ENCODE measurements at regions not wholly inside any gene's neighbourhood (a gene's known extent, or its start where the extent isn't known, plus 50 kb on each side); places are given as distances from the start of the nearest gene placed in this dataset.

DNA sequence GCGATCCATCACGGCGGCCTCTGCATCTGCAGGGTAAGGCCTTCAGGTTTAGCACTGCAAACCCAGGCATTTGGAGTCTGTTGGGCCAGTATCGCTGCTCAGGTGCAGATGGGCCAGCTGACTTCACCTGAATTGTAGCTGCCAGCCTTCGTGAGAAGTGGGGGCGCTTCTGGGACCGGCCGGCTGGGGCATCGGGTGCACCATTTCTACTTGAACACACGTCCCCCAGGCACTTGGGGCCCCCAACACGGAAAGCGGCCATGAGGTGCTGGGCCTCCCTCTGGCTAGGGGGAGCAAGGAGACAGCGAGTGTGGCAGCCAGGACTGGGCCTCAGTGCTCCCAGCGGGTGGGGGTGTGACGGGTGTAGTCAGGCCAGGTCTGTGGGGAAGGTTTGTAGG lies 767.6 kb downstream of the KCNJ18 start:
- H3K9ac ChIP-seq (ENCODE audit: low read length) = no peak overlapping the region
- no peaks in the 10 kb centered on the region for H3K36me3 ChIP-seq (replicated peaks; ENCODE audit: insufficient read depth, low read length)
- DNase-seq = no peak
- no peak overlapping the region for H3K27ac ChIP-seq (ENCODE audit: low read length)
- H3K4me1 ChIP-seq (ENCODE audit: low read length) = no peaks in the 10 kb centered on the region
- H4K20me1 ChIP-seq (ENCODE audit: insufficient read depth, low read length) = no peaks in the 10 kb centered on the region
- no peaks in the 10 kb centered on the region for H3K27me3 ChIP-seq (replicated peaks; ENCODE audit: insufficient read depth, low read length)
- H3K4me2 ChIP-seq (ENCODE audit: low read depth, low read length) = no peak overlapping the region
- H3K9me3 ChIP-seq (replicated peaks; ENCODE audit: insufficient read depth, low read length) = no peaks in the 10 kb centered on the region
- H3K9me2 ChIP-seq (replicated peaks; ENCODE audit: insufficient read depth, low read length) = no peaks in the 10 kb centered on the region
- no peaks in the 10 kb centered on the region for H3K79me2 ChIP-seq (ENCODE audit: low read length)
- TF ChIP-seq EZH2 (optimal IDR thresholded peaks at IDR 0.05; ENCODE audit: low read depth, low read length) = no peak
- no peak for TF ChIP-seq CTCF (IDR thresholded peaks at IDR 0.05; ENCODE audit: low read length)
- TF ChIP-seq EZH2phosphoT487 (IDR thresholded peaks at IDR 0.05; ENCODE audit: low read length) = no peak
- no peaks in the 10 kb centered on the region for H3F3A ChIP-seq (ENCODE audit: insufficient read depth, low read length)
- no peak overlapping the region for H2AFZ ChIP-seq (ENCODE audit: low read length)
- H3K4me3 ChIP-seq (ENCODE audit: low read length) = no peak overlapping the region

GRCh38 chr17:22460461-22461063 lies 768.2 kb downstream of the KCNJ18 start:
- Histone ChIP-seq H3K4me3 (ENCODE audit: low read length) (no peak overlapping the region), H3K9ac (ENCODE audit: low read length) (no peak overlapping the region), H4K20me1 (ENCODE audit: insufficient read depth, low read length) (no peaks in the 10 kb centered on the region), H3K36me3 (replicated peaks; ENCODE audit: insufficient read depth, low read length) (no peaks in the 10 kb centered on the region), H2AFZ (ENCODE audit: low read length) (no peak overlapping the region), H3K9me2 (replicated peaks; ENCODE audit: insufficient read depth, low read length) (no peaks in the 10 kb centered on the region), H3K4me2 (ENCODE audit: low read depth, low read length) (no peak overlapping the region), H3K4me1 (ENCODE audit: low read length) (no peaks in the 10 kb centered on the region), H3K27me3 (replicated peaks; ENCODE audit: insufficient read depth, low read length) (no peaks in the 10 kb centered on the region), H3K79me2 (ENCODE audit: low read length) (no peaks in the 10 kb centered on the region), H3K9me3 (replicated peaks; ENCODE audit: insufficient read depth, low read length) (no peaks in the 10 kb centered on the region), H3F3A (ENCODE audit: insufficient read depth, low read length) (no peaks in the 10 kb centered on the region), H3K27ac (ENCODE audit: low read length) (no peak overlapping the region)
- DNase-seq = no peak
- TF ChIP-seq EZH2phosphoT487 (IDR thresholded peaks at IDR 0.05; ENCODE audit: low read length) = no peak
- TF ChIP-seq EZH2 (optimal IDR thresholded peaks at IDR 0.05; ENCODE audit: low read depth, low read length) = no peak
- no peak for TF ChIP-seq CTCF (IDR thresholded peaks at IDR 0.05; ENCODE audit: low read length)

DNA sequence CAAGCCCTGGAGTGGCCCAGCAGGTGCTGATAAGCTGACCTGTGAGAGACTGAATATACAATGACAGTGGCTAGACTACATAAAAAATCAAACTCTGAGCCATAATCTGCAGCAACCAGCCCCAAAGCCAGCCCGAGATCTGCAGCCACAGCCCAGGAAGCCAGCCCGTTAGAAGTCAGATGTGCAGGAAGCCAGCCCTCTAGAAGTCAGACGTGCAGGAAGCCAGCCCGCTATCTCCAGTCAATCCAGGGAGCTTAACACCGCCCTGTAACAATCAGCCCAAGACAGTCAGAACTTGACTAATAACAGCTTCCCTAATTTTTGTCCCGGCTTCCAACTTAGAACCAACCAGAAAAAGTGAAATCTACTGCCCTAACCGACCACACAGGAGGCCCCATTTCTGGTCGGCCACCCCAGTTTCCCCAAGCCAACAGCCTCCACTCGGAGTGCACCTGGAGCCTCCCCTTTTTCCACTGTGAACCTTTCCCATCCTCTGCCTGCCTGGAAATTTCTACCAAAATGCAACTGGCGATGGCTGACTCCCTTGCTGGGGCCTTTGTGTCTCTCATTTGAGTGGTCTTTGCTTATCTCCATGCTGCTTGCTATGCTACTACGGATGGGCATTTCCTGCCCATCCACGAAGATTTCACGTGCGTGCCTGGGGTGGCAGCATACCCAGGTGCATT lies 769.3 kb downstream of the KCNJ18 start:
- no peaks in the 10 kb centered on the region for H3F3A ChIP-seq (ENCODE audit: insufficient read depth, low read length)
- no peaks in the 10 kb centered on the region for H3K36me3 ChIP-seq (replicated peaks; ENCODE audit: insufficient read depth, low read length)
- no peaks in the 10 kb centered on the region for H3K9me3 ChIP-seq (replicated peaks; ENCODE audit: insufficient read depth, low read length)
- H3K4me1 ChIP-seq (ENCODE audit: low read length) = no peaks in the 10 kb centered on the region
- TF ChIP-seq EZH2 (optimal IDR thresholded peaks at IDR 0.05; ENCODE audit: low read depth, low read length) = no peak
- H3K27me3 ChIP-seq (replicated peaks; ENCODE audit: insufficient read depth, low read length) = no peaks in the 10 kb centered on the region
- H3K9ac ChIP-seq (ENCODE audit: low read length) = no peak overlapping the region
- H3K4me3 ChIP-seq (ENCODE audit: low read length) = no peak overlapping the region
- H3K79me2 ChIP-seq (ENCODE audit: low read length) = no peaks in the 10 kb centered on the region
- no peak overlapping the region for H2AFZ ChIP-seq (ENCODE audit: low read length)
- DNase-seq = no peak
- no peak overlapping the region for H3K27ac ChIP-seq (ENCODE audit: low read length)
- H3K4me2 ChIP-seq (ENCODE audit: low read depth, low read length) = no peak overlapping the region
- H3K9me2 ChIP-seq (replicated peaks; ENCODE audit: insufficient read depth, low read length) = no peaks in the 10 kb centered on the region
- H4K20me1 ChIP-seq (ENCODE audit: insufficient read depth, low read length) = no peaks in the 10 kb centered on the region

- no peaks in the 10 kb centered on the region for H4K20me1 ChIP-seq (ENCODE audit: insufficient read depth, low read length)
- H3K9me3 ChIP-seq (replicated peaks; ENCODE audit: insufficient read depth, low read length) = no peaks in the 10 kb centered on the region
- no peak overlapping the region for H3K4me2 ChIP-seq (ENCODE audit: low read depth, low read length)
- no peak for TF ChIP-seq EZH2phosphoT487 (IDR thresholded peaks at IDR 0.05; ENCODE audit: low read length)
- TF ChIP-seq EZH2 (optimal IDR thresholded peaks at IDR 0.05; ENCODE audit: low read depth, low read length) = no peak
- TF ChIP-seq CTCF (IDR thresholded peaks at IDR 0.05; ENCODE audit: low read length) = no peak
- no peak for DNase-seq
- no peak overlapping the region for H3K27ac ChIP-seq (ENCODE audit: low read length)
- H2AFZ ChIP-seq (ENCODE audit: low read length) = no peak overlapping the region
- H3K9ac ChIP-seq (ENCODE audit: low read length) = no peak overlapping the region
- H3K4me1 ChIP-seq (ENCODE audit: low read length) = no peaks in the 10 kb centered on the region
- no peaks in the 10 kb centered on the region for H3K9me2 ChIP-seq (replicated peaks; ENCODE audit: insufficient read depth, low read length)
- no peaks in the 10 kb centered on the region for H3F3A ChIP-seq (ENCODE audit: insufficient read depth, low read length)
- H3K27me3 ChIP-seq (replicated peaks; ENCODE audit: insufficient read depth, low read length) = no peaks in the 10 kb centered on the region
- no peaks in the 10 kb centered on the region for H3K79me2 ChIP-seq (ENCODE audit: low read length)
- H3K4me3 ChIP-seq (ENCODE audit: low read length) = no peak overlapping the region
- no peaks in the 10 kb centered on the region for H3K36me3 ChIP-seq (replicated peaks; ENCODE audit: insufficient read depth, low read length)
Observed at GRCh38 chr17:22462461-22462860, 770.1 kb downstream of the KCNJ18 start.
